BE2C (cell line): ENCODE measurements at regions not wholly inside any gene's neighbourhood (a gene's known extent, or its start where the extent isn't known, plus 50 kb on each side); places are given as distances from the start of the nearest gene placed in this dataset.

Source experiments
- DNase-seq: peaks from one replicate; pipeline ENCODE4 v3.0.0-alpha.2; 2020
- H3K27me3 ChIP-seq: fragments of 250-450 bp; sonication (Bioruptor Pico); 2 replicates; pipeline ENCODE4 v1.5.1; 2020; ENCODE audit warnings: mild to moderate bottlenecking
- H3K36me3 ChIP-seq: fragments of 250-450 bp; sonication (Bioruptor Pico); 2 replicates; pipeline ENCODE4 v1.5.1; 2020; ENCODE audit warnings: mild to moderate bottlenecking
- H3K4me1 ChIP-seq: fragments of 250-450 bp; sonication (Bioruptor Pico); 2 replicates; pipeline ENCODE4 v1.5.1; 2020
- H3K4me3 ChIP-seq: 2 replicates; pipeline ENCODE4 v1.5.1; 2011; ENCODE audit warnings: low read depth, low read length
- H3K9me3 ChIP-seq: fragments of 250-450 bp; sonication (Bioruptor Pico); 2 replicates; pipeline ENCODE4 v1.5.1; 2020
- CTCF ChIP-seq: IDR thresholded peaks from 2 replicates; pipeline ENCODE4 v1.5.1; 2012; ENCODE audit warnings: mild to moderate bottlenecking, low read depth, low read length

- TF ChIP-seq CTCF = no peak; the same call in 1 of the 2 replicates
- Histone ChIP-seq H3K27me3 (peaks cover 37% of the 10 kb centered on the region), H3K36me3 (no peaks in the 10 kb centered on the region), H3K9me3 (no peaks in the 10 kb centered on the region), H3K4me1 (no peaks in the 10 kb centered on the region; the same call in none of the 2 replicates), H3K4me3 (no peak overlapping the region)
- DNase-seq = no peak
Measured at GRCh38 chr10:118473305-118473960, 122.0 kb downstream of the PRLHR start.

- Histone ChIP-seq H3K9me3 (no peaks in the 10 kb centered on the region), H3K4me1 (no peaks in the 10 kb centered on the region; the same call in none of the 2 replicates), H3K27me3 (peaks cover 44% of the 10 kb centered on the region), H3K36me3 (no peaks in the 10 kb centered on the region), H3K4me3 (no peak overlapping the region)
- no peak for DNase-seq
- no peak for TF ChIP-seq CTCF
Measured at GRCh38 chr10:118472415-118473304, 122.8 kb downstream of the PRLHR start.

- Histone ChIP-seq H3K36me3 (no peaks in the 10 kb centered on the region), H3K27me3 (peaks cover 52% of the 10 kb centered on the region), H3K4me1 (no peaks in the 10 kb centered on the region; the same call in none of the 2 replicates), H3K4me3 (no peak overlapping the region), H3K9me3 (no peaks in the 10 kb centered on the region)
- DNase-seq = no peak
- TF ChIP-seq CTCF = no peak
Measured at GRCh38 chr10:118471863-118472262, 123.6 kb downstream of the PRLHR start.

GRCh38 chr10:118470470-118470869 lies 125.0 kb downstream of the PRLHR start:
- Histone ChIP-seq H3K9me3 (no peaks in the 10 kb centered on the region), H3K27me3 (peaks cover 61% of the 10 kb centered on the region), H3K4me1 (no peaks in the 10 kb centered on the region; the same call in none of the 2 replicates), H3K4me3 (no peak overlapping the region), H3K36me3 (no peaks in the 10 kb centered on the region)
- TF ChIP-seq CTCF = no peak
- no peak for DNase-seq

GRCh38 chr10:118467200-118467599 lies 125.1 kb upstream of the FAM204A start:
- no peak for DNase-seq
- no peaks in the 10 kb centered on the region for H3K4me1 ChIP-seq
- TF ChIP-seq CTCF = no peak
- no peak overlapping the region for H3K4me3 ChIP-seq
- no peaks in the 10 kb centered on the region for H3K9me3 ChIP-seq
- peaks cover 44% of the 10 kb centered on the region for H3K27me3 ChIP-seq
- no peaks in the 10 kb centered on the region for H3K36me3 ChIP-seq
